ENCODE measurements at regions not wholly inside any gene's neighbourhood (a gene's known extent, or its start where the extent isn't known, plus 50 kb on each side); places are given as distances from the start of the nearest gene placed in this dataset.

DNA sequence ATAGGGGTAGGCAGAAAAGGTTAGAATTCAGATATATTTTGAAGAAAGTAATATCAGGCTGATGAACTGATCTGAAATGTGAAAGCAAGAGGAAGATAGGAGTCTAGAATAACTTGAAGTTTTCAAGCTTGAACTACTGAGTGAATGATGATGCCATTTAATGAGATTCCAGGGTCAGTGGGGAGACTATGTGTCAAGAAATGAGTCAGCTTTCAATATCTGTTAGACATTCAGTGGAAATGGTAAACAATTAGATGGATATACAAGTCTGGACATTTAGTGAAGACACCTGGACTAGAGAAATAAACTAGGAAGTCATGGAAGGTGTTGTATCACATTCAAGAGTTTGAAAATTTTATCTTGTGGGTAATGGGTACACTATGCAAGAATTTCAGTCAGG lies 326.9 kb downstream of the FSIP2 start:
- ChIA-PET POLR2A (no interaction called here), CTCF (no interaction called here)
- Histone ChIP-seq H3K27me3 (replicated peaks; ENCODE audit: control insufficient read depth, insufficient read depth, low read length) (no peaks in the 10 kb centered on the region), H3K36me3 (ENCODE audit: control insufficient read depth, insufficient read depth, low read length) (no peaks in the 10 kb centered on the region), H3K4me3 (ENCODE audit: low read depth, low read length) (no peak overlapping the region), H3K9me3 (no peaks in the 10 kb centered on the region), H3K4me1 (no peaks in the 10 kb centered on the region)
- H3K27ac Mint-ChIP-seq (ENCODE audit: unreplicated experiment), result no peak overlapping the region
- H3K36me3 Mint-ChIP-seq (ENCODE audit: insufficient read depth, unreplicated experiment), result no peaks in the 10 kb centered on the region
- BruUV-seq (replicated peaks), result no TSS peak
- no peak for DNase-seq
- intact Hi-C loops (cut with micrococcal nuclease; ENCODE audit: unreplicated experiment), result no loop called here
- TF ChIP-seq, protein P1, sequence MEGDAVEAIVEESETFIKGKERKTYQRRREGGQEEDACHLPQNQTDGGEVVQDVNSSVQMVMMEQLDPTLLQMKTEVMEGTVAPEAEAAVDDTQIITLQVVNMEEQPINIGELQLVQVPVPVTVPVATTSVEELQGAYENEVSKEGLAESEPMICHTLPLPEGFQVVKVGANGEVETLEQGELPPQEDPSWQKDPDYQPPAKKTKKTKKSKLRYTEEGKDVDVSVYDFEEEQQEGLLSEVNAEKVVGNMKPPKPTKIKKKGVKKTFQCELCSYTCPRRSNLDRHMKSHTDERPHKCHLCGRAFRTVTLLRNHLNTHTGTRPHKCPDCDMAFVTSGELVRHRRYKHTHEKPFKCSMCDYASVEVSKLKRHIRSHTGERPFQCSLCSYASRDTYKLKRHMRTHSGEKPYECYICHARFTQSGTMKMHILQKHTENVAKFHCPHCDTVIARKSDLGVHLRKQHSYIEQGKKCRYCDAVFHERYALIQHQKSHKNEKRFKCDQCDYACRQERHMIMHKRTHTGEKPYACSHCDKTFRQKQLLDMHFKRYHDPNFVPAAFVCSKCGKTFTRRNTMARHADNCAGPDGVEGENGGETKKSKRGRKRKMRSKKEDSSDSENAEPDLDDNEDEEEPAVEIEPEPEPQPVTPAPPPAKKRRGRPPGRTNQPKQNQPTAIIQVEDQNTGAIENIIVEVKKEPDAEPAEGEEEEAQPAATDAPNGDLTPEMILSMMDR (IDR thresholded peaks at IDR 0.05; ENCODE audit: insufficient read depth in 1 of 2, low read depth in 1 of 2, low read length in 1 of 2, severe bottlenecking in 1 of 2, unreplicated experiment in 1 of 2), result no peak
- no peak overlapping the region for H3K4me3 Mint-ChIP-seq (ENCODE audit: unreplicated experiment)
- no peaks in the 10 kb centered on the region for H3K4me1 Mint-ChIP-seq (ENCODE audit: low read depth, unreplicated experiment)
- no peaks in the 10 kb centered on the region for H3K27me3 Mint-ChIP-seq (ENCODE audit: insufficient read depth, unreplicated experiment)
- H3K9me3 Mint-ChIP-seq (ENCODE audit: unreplicated experiment), result no peaks in the 10 kb centered on the region

DNA sequence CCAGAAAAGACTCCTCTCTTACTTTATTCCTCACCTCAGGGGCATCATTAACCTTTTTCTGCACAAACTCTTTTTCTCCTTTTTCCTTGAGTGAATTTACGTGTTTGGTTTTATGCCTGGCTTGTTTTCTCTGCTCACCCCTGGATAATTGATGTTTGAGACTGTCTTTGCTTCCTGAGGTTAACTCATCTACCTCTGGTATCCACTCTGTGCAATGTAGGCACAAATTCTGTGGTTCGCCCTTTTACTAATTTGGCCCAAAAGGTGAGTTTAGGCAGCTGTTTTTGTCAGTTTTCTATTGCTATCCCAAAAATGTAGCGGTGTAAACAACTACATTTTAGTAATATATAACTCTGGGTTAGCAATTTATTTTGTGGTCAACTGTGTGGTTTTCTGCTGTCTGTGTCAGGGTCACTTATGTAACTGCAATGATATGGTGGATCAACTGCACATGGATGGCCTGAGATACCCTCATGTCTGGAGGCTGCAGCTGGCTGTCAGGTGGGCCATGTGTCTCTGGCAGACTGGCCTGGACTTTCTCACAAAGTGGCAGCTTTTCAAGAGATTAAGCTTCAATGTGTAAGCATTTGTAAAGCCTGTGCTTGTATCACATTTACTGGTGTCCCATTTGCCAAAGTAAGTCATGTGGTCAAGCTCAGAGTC lies 329.7 kb downstream of the FSIP2 start:
- Histone ChIP-seq H3K4me1 (no peaks in the 10 kb centered on the region), H3K27me3 (replicated peaks; ENCODE audit: control insufficient read depth, insufficient read depth, low read length) (no peaks in the 10 kb centered on the region), H3K4me3 (ENCODE audit: low read depth, low read length) (no peak overlapping the region), H3K9me3 (no peaks in the 10 kb centered on the region), H3K36me3 (ENCODE audit: control insufficient read depth, insufficient read depth, low read length) (no peaks in the 10 kb centered on the region)
- no peaks in the 10 kb centered on the region for H3K27me3 Mint-ChIP-seq (ENCODE audit: insufficient read depth, unreplicated experiment)
- no peaks in the 10 kb centered on the region for H3K4me1 Mint-ChIP-seq (ENCODE audit: low read depth, unreplicated experiment)
- ChIA-PET CTCF (no interaction called here), POLR2A (no interaction called here)
- no peaks in the 10 kb centered on the region for H3K36me3 Mint-ChIP-seq (ENCODE audit: insufficient read depth, unreplicated experiment)
- intact Hi-C loops (cut with micrococcal nuclease; ENCODE audit: unreplicated experiment), result no loop called here
- H3K27ac Mint-ChIP-seq (ENCODE audit: unreplicated experiment), result no peak overlapping the region
- no peaks in the 10 kb centered on the region for H3K9me3 Mint-ChIP-seq (ENCODE audit: unreplicated experiment)
- DNase-seq, result no peak
- no TSS peak for BruUV-seq (replicated peaks)
- H3K4me3 Mint-ChIP-seq (ENCODE audit: unreplicated experiment), result no peak overlapping the region
- TF ChIP-seq, protein P1 (IDR thresholded peaks at IDR 0.05; ENCODE audit: insufficient read depth in 1 of 2, low read depth in 1 of 2, low read length in 1 of 2, severe bottlenecking in 1 of 2, unreplicated experiment in 1 of 2), result no peak

DNA sequence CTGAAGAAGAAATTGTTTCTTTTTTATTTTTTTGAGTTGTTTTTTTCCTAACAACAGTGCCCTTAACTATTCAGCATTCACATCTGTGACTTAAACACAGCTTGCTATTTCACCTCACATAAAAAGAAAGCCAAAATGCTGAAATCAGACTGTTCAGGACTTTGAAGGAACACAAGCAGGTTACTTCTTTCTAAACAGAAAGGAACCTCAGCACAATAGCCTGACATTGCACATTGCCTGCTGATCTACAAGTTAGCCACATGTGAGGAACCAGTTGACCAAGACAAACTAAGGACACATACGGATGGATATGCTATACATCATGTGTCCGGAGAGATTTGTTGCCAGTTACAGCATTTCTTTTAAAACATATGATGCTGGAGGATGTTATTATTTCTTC lies 331.1 kb downstream of the FSIP2 start:
- Mint-ChIP-seq H3K27ac (ENCODE audit: unreplicated experiment) (no peak overlapping the region), H3K27me3 (ENCODE audit: insufficient read depth, unreplicated experiment) (no peaks in the 10 kb centered on the region), H3K4me3 (ENCODE audit: unreplicated experiment) (no peak overlapping the region), H3K36me3 (ENCODE audit: insufficient read depth, unreplicated experiment) (no peaks in the 10 kb centered on the region), H3K4me1 (ENCODE audit: low read depth, unreplicated experiment) (no peaks in the 10 kb centered on the region), H3K9me3 (ENCODE audit: unreplicated experiment) (no peaks in the 10 kb centered on the region)
- TF ChIP-seq, protein P1 (IDR thresholded peaks at IDR 0.05; ENCODE audit: insufficient read depth in 1 of 2, low read depth in 1 of 2, low read length in 1 of 2, severe bottlenecking in 1 of 2, unreplicated experiment in 1 of 2), result no peak
- ChIA-PET CTCF (no interaction called here), POLR2A (no interaction called here)
- no TSS peak for BruUV-seq (replicated peaks)
- no peak for DNase-seq
- no peaks in the 10 kb centered on the region for H3K4me1 ChIP-seq
- intact Hi-C loops (cut with micrococcal nuclease; ENCODE audit: unreplicated experiment), result no loop called here
- H3K9me3 ChIP-seq, result no peaks in the 10 kb centered on the region
- no peaks in the 10 kb centered on the region for H3K27me3 ChIP-seq (replicated peaks; ENCODE audit: control insufficient read depth, insufficient read depth, low read length)
- H3K4me3 ChIP-seq (ENCODE audit: low read depth, low read length), result no peak overlapping the region
- no peaks in the 10 kb centered on the region for H3K36me3 ChIP-seq (ENCODE audit: control insufficient read depth, insufficient read depth, low read length)
